ENCODE measurements at regions not wholly inside any gene's neighbourhood (a gene's known extent, or its start where the extent isn't known, plus 50 kb on each side); places are given as distances from the start of the nearest gene placed in this dataset.

- no peak overlapping the region for H3K4me3 ChIP-seq (replicated peaks in 1 of 2; ENCODE audit: low read depth in 2 of 2, low read length in 2 of 2)
- DNase-seq (ENCODE audit: low read depth in 2 of 2): no peak
- no peak for TF ChIP-seq CTCF (IDR thresholded peaks at IDR 0.05; ENCODE audit: low read depth, low read length)
Measured at GRCh38 chr5:23579566-23579965, 72.2 kb downstream of the PRDM9 start.

- no peak for TF ChIP-seq CTCF (IDR thresholded peaks at IDR 0.05; ENCODE audit: low read depth, low read length)
- no peak overlapping the region for H3K4me3 ChIP-seq (replicated peaks in 1 of 2; ENCODE audit: low read depth in 2 of 2, low read length in 2 of 2)
- no peak for DNase-seq (ENCODE audit: low read depth in 2 of 2)
Measured at GRCh38 chr5:23583081-23583480, 75.7 kb downstream of the PRDM9 start.

GRCh38 chr5:23588841-23589326 lies 81.5 kb downstream of the PRDM9 start:
- DNase-seq (ENCODE audit: low read depth in 2 of 2): no peak
- no peak for TF ChIP-seq CTCF (IDR thresholded peaks at IDR 0.05; ENCODE audit: low read depth, low read length)
- H3K4me3 ChIP-seq (replicated peaks in 1 of 2; ENCODE audit: low read depth in 2 of 2, low read length in 2 of 2): no peak overlapping the region

GRCh38 chr5:23591250-23591649 lies 83.8 kb downstream of the PRDM9 start:
- DNase-seq (ENCODE audit: low read depth in 2 of 2): no peak
- no peak for TF ChIP-seq CTCF (IDR thresholded peaks at IDR 0.05; ENCODE audit: low read depth, low read length)
- no peak overlapping the region for H3K4me3 ChIP-seq (replicated peaks in 1 of 2; ENCODE audit: low read depth in 2 of 2, low read length in 2 of 2)

GRCh38 chr5:23606927-23607326 lies 99.5 kb downstream of the PRDM9 start:
- TF ChIP-seq CTCF (IDR thresholded peaks at IDR 0.05; ENCODE audit: low read depth, low read length): no peak
- no peak overlapping the region for H3K4me3 ChIP-seq (replicated peaks in 1 of 2; ENCODE audit: low read depth in 2 of 2, low read length in 2 of 2)
- no peak for DNase-seq (ENCODE audit: low read depth in 2 of 2)

GRCh38 chr5:23612701-23613100 lies 105.3 kb downstream of the PRDM9 start:
- TF ChIP-seq CTCF (IDR thresholded peaks at IDR 0.05; ENCODE audit: low read depth, low read length): no peak
- DNase-seq (ENCODE audit: low read depth in 2 of 2): no peak
- H3K4me3 ChIP-seq (replicated peaks in 1 of 2; ENCODE audit: low read depth in 2 of 2, low read length in 2 of 2): no peak overlapping the region

GRCh38 chr5:23613566-23613965 lies 106.2 kb downstream of the PRDM9 start:
- no peak for TF ChIP-seq CTCF (IDR thresholded peaks at IDR 0.05; ENCODE audit: low read depth, low read length)
- no peak for DNase-seq (ENCODE audit: low read depth in 2 of 2)
- no peak overlapping the region for H3K4me3 ChIP-seq (replicated peaks in 1 of 2; ENCODE audit: low read depth in 2 of 2, low read length in 2 of 2)

Measured in cardiac fibroblast (primary cell).